ENCODE measurements at regions not wholly inside any gene's neighbourhood (a gene's known extent, or its start where the extent isn't known, plus 50 kb on each side); places are given as distances from the start of the nearest gene placed in this dataset.

- no peak overlapping the region for H3K4me3 Mint-ChIP-seq (ENCODE audit: unreplicated experiment)
- H3K27ac Mint-ChIP-seq (ENCODE audit: low read depth, unreplicated experiment): no peak overlapping the region
- peak; percentile 35 for DNase-seq (ENCODE audit: unreplicated experiment)
- peak; percentile 22 for TF ChIP-seq CTCF (IDR thresholded peaks at IDR 0.05; ENCODE audit: unreplicated experiment)
- H3K4me1 Mint-ChIP-seq (ENCODE audit: insufficient read depth, unreplicated experiment): peaks cover 7% of the 10 kb centered on the region
- intact Hi-C loops (cut with micrococcal nuclease): no loop called here
- H3K36me3 Mint-ChIP-seq (ENCODE audit: insufficient read depth, unreplicated experiment): no peaks in the 10 kb centered on the region
- no TSS peak for BruUV-seq (replicated peaks)
- H3K9me3 Mint-ChIP-seq (ENCODE audit: unreplicated experiment): no peaks in the 10 kb centered on the region
- ChIA-PET CTCF (interaction anchor here (0.6 to 1.1 kb wide), 3 partner anchors 13 to 501 kb away, joined by 3 to 4 read pairs (median 4); no protein-coding TSS in a partner anchor), POLR2A (interaction anchor here (0.7 kb wide), 2 partner anchors 34 to 36 kb away, joined by 3 read pairs; no protein-coding TSS in a partner anchor)
- H3K27me3 Mint-ChIP-seq (ENCODE audit: insufficient read depth, unreplicated experiment): no peaks in the 10 kb centered on the region
Measured at GRCh38 chr13:31967155-31967554, 64.4 kb upstream of the FRY start.

GRCh38 chr13:31968473-31968872, 63.1 kb upstream of the FRY start:
- CTCF ChIA-PET: interaction anchor here (0.6 to 1.1 kb wide), 3 partner anchors 11 to 1159 kb away, joined by 3 read pairs; no protein-coding TSS in a partner anchor
- DNase-seq (ENCODE audit: unreplicated experiment): no peak
- H3K4me1 Mint-ChIP-seq (ENCODE audit: insufficient read depth, unreplicated experiment): peaks cover 7% of the 10 kb centered on the region

GRCh38 chr13:31970231-31970930, 61.2 kb upstream of the FRY start:
- intact Hi-C loops (cut with micrococcal nuclease): no loop called here
- no peak overlapping the region for H3K27ac Mint-ChIP-seq (ENCODE audit: low read depth, unreplicated experiment)
- H3K4me1 Mint-ChIP-seq (ENCODE audit: insufficient read depth, unreplicated experiment): peaks cover 5% of the 10 kb centered on the region
- DNase-seq (ENCODE audit: unreplicated experiment): no peak
- H3K36me3 Mint-ChIP-seq (ENCODE audit: insufficient read depth, unreplicated experiment): no peaks in the 10 kb centered on the region
- no peaks in the 10 kb centered on the region for H3K27me3 Mint-ChIP-seq (ENCODE audit: insufficient read depth, unreplicated experiment)
- H3K4me3 Mint-ChIP-seq (ENCODE audit: unreplicated experiment): no peak overlapping the region
- CTCF ChIA-PET: interaction anchor here (0.6 to 1.2 kb wide), 2 partner anchors 61 to 334 kb away, joined by 3 read pairs; no protein-coding TSS in a partner anchor
- POLR2A ChIA-PET: interaction anchor here (1.0 to 1.5 kb wide), 2 partner anchors 11 to 35 kb away, joined by 3 to 4 read pairs; no protein-coding TSS in a partner anchor
- TF ChIP-seq CTCF (IDR thresholded peaks at IDR 0.05; ENCODE audit: unreplicated experiment): no peak
- no TSS peak for BruUV-seq (replicated peaks)
- H3K9me3 Mint-ChIP-seq (ENCODE audit: unreplicated experiment): no peaks in the 10 kb centered on the region

More at GRCh38 chr13:31968473-31968872, 63.1 kb upstream of the FRY start:
- Mint-ChIP-seq H3K9me3 (ENCODE audit: unreplicated experiment) (no peaks in the 10 kb centered on the region), H3K27ac (ENCODE audit: low read depth, unreplicated experiment) (no peak overlapping the region), H3K27me3 (ENCODE audit: insufficient read depth, unreplicated experiment) (no peaks in the 10 kb centered on the region), H3K36me3 (ENCODE audit: insufficient read depth, unreplicated experiment) (no peaks in the 10 kb centered on the region), H3K4me3 (ENCODE audit: unreplicated experiment) (no peak overlapping the region)
- TF ChIP-seq CTCF (IDR thresholded peaks at IDR 0.05; ENCODE audit: unreplicated experiment): no peak
- POLR2A ChIA-PET: interaction anchor here (0.5 to 0.9 kb wide), 2 partner anchors 12 to 128 kb away, joined by 3 read pairs; no protein-coding TSS in a partner anchor
- no TSS peak for BruUV-seq (replicated peaks)
- intact Hi-C loops (cut with micrococcal nuclease): no loop called here

- no peak overlapping the region for H3K27ac Mint-ChIP-seq (ENCODE audit: low read depth, unreplicated experiment)
Measured at GRCh38 chr13:31972453-31972852, 59.1 kb upstream of the FRY start.

More at GRCh38 chr13:31972453-31972852, 59.1 kb upstream of the FRY start:
- CTCF ChIA-PET: no interaction called here
- H3K27me3 Mint-ChIP-seq (ENCODE audit: insufficient read depth, unreplicated experiment): no peaks in the 10 kb centered on the region
- TF ChIP-seq CTCF (IDR thresholded peaks at IDR 0.05; ENCODE audit: unreplicated experiment): no peak
- H3K9me3 Mint-ChIP-seq (ENCODE audit: unreplicated experiment): no peaks in the 10 kb centered on the region
- no peaks in the 10 kb centered on the region for H3K36me3 Mint-ChIP-seq (ENCODE audit: insufficient read depth, unreplicated experiment)
- DNase-seq (ENCODE audit: unreplicated experiment): no peak
- POLR2A ChIA-PET: no interaction called here
- BruUV-seq (replicated peaks): no TSS peak
- H3K4me1 Mint-ChIP-seq (ENCODE audit: insufficient read depth, unreplicated experiment): no peaks in the 10 kb centered on the region
- no peak overlapping the region for H3K4me3 Mint-ChIP-seq (ENCODE audit: unreplicated experiment)
- intact Hi-C loops (cut with micrococcal nuclease): no loop called here
